HepG2 (cell line): ENCODE measurements at regions not wholly inside any gene's neighbourhood (a gene's known extent, or its start where the extent isn't known, plus 50 kb on each side); places are given as distances from the start of the nearest gene placed in this dataset.
"Not testable (repeated sequence)": the region's sequence is repeated elsewhere in the genome, so short reads cannot be mapped to it uniquely, and the experiment has no call there.

Experiments used
- ATAC-seq: fragments of 200-7000 bp; cut with Tn5 transposase; 3 replicates; pipeline ENCODE4 v1.9.1; 2020; ENCODE audit warnings: mild to moderate bottlenecking, moderate library complexity
- BruUV-seq: library from RNA; stranded (reverse); fragments of 400-500 nt; replicated peaks from 2 replicates; lab custom pipeline; 2021; lab: Mats Ljungman, UMichigan
- CTCF ChIA-PET: fragments of 300-600 bp; formaldehyde crosslinking; extraction: SDS; loops from one replicate; lab custom pipeline; 2021; ENCODE audit warnings: low total read pairs, inconsistent platforms, low intra/inter-chr PET ratio; lab: Yijun Ruan, JAX
- POLR2A ChIA-PET: fragments of 350-600 bp; sonication (Branson Sonifier 250); formaldehyde crosslinking; loops from one replicate; lab custom pipeline; 2020; ENCODE audit warnings: antibody characterized with exemption, inconsistent platforms; lab: Yijun Ruan, JAX
- DNase-seq: peaks from one replicate; pipeline ENCODE4 v3.0.0-alpha.2; 2015; ENCODE audit warnings: low spot score
- FAIRE-seq: peaks from 3 replicates; lab custom pipeline; 2011; peaks lifted over from hg19 to GRCh38; lab: Jason Lieb, UNC
- H2AFZ ChIP-seq: one replicate; pipeline ENCODE4 v1.6.1; 2011; ENCODE audit warnings: low read length, inconsistent platforms
- H3K27ac ChIP-seq: fragments of 300-600 bp; 3 replicates; pipeline ENCODE4 v1.8.0; 2011; ENCODE audit warnings: mixed run types, mild to moderate bottlenecking, mixed read lengths, low read length, inconsistent platforms; ENCODE audit not compliant: insufficient read depth; ENCODE audit errors: extremely low read length
- H3K27me3 ChIP-seq, 2 experiments: fragments of 200-600 bp in 1 of 2; 2 replicates in 1 of 2; 3 replicates in 1 of 2; pipeline versions ENCODE4 v1.6.0 to v1.8.0; 2011; ENCODE audit warnings: low read length in 2 of 2, mild to moderate bottlenecking in 2 of 2, moderate library complexity in 2 of 2, inconsistent platforms in 1 of 2; ENCODE audit not compliant: insufficient read depth in 2 of 2, control insufficient read depth in 1 of 2
- H3K36me3 ChIP-seq, 2 experiments: fragments of 200-600 bp in 1 of 2; replicated peaks in 1 of 2; 2 replicates in 1 of 2; 3 replicates in 1 of 2; pipeline versions ENCODE4 v1.5.1 to v1.8.0; 2011; ENCODE audit warnings: low read length in 2 of 2, inconsistent platforms in 1 of 2; ENCODE audit not compliant: insufficient read depth in 2 of 2, control insufficient read depth in 1 of 2
- H3K4me1 ChIP-seq: 2 replicates; pipeline ENCODE4 v1.5.1; 2012; ENCODE audit warnings: low read length, inconsistent platforms; ENCODE audit not compliant: insufficient read depth
- H3K4me2 ChIP-seq: 2 replicates; pipeline ENCODE4 v1.6.0; 2011; ENCODE audit warnings: low read depth, low read length, inconsistent platforms
- H3K4me3 ChIP-seq, 3 experiments: fragments of 200-600 bp in 1 of 3; sonication (generic), shearing (Covaris generic) in 1 of 3; replicated peaks in 1 of 3; 2 replicates each; pipeline ENCODE4 v1.5.1; 2011 to 2016; ENCODE audit warnings: low read length in 3 of 3, inconsistent platforms in 2 of 3, low read depth in 2 of 3, mild to moderate bottlenecking in 2 of 3, control low read depth in 1 of 3, mixed read lengths in 1 of 3; ENCODE audit not compliant: insufficient read depth in 1 of 3
- H3K79me2 ChIP-seq: one replicate; pipeline ENCODE4 v1.6.1; 2011; ENCODE audit warnings: low read length, inconsistent platforms; ENCODE audit not compliant: insufficient read depth
- H3K9ac ChIP-seq: 2 replicates; pipeline ENCODE4 v1.6.0; 2011; ENCODE audit warnings: mild to moderate bottlenecking, low read depth, low read length, inconsistent platforms; ENCODE audit not compliant: insufficient read depth
- H3K9me3 ChIP-seq: 2 replicates; pipeline ENCODE4 v1.5.1; 2012; ENCODE audit warnings: mild to moderate bottlenecking, low read length
- H4K20me1 ChIP-seq: 2 replicates; pipeline ENCODE4 v1.6.0; 2011; ENCODE audit warnings: inconsistent platforms, mild to moderate bottlenecking, low read length, moderate library complexity; ENCODE audit not compliant: insufficient read depth
- BRD4 ChIP-seq: sonication (generic); formaldehyde crosslinking; IDR thresholded peaks from 2 replicates; pipeline ENCODE4 v1.4.0; 2020; ENCODE audit warnings: missing genetic modification reagents
- IRX3 ChIP-seq: sonication (generic); formaldehyde crosslinking; IDR thresholded peaks from 2 replicates; pipeline ENCODE4 v1.8.1; 2023; ENCODE audit warnings: mild to moderate bottlenecking, low read depth, missing genetic modification reagents, borderline replicate concordance
- ZNF235 ChIP-seq: sonication (generic); formaldehyde crosslinking; IDR thresholded peaks from 2 replicates; pipeline ENCODE4 v1.8.1; 2023; ENCODE audit warnings: mild to moderate bottlenecking, missing genetic modification reagents, borderline replicate concordance
- WGBS: methylation state at CpG from one replicate; pipeline ENCODE4 v1.1.6; 2017; ENCODE audit warnings: low lambda C conversion rate; 5-methylcytosine and 5-hydroxymethylcytosine counted together
- in situ Hi-C: cut with HindIII; loops from 2 replicates; pipeline ENCODE4 v1.10.0; 2017; ENCODE audit warnings: low pct_unique_long_range_greater_than_20kb; ENCODE audit not compliant: extremely low pct_ligation_motif_present
- intact Hi-C: fragments of 100-400 bp; cut with micrococcal nuclease; formaldehyde crosslinking; loops from one replicate; pipeline ENCODE4 v1.10.0; 2022; ENCODE audit not compliant: unreplicated experiment
- TF ChIP-seq, protein P1 (sequence below): sonication (generic); formaldehyde crosslinking; IDR thresholded peaks from 2 replicates; pipeline ENCODE4 v1.5.1; 2020; ENCODE audit warnings: mild to moderate bottlenecking, moderate library complexity, missing genetic modification reagents

DNA sequence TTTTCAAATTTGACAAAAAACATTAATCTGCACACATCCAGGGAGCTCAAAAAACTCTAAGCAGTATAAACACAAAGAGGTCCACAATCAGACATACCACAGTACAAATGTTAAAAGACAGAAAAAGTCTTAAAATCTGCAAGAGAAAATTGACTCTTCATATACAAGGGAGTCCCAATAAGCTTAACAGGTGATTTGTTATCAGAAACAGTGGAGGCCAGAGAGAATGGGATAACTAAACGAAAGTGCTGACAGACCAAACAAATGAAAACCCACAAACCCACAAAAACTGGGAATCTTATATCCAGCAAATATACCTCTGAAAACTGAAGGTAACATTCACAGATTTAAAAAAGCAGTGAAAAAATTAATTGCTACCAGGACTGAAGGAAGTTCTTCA, 182.0 kb upstream of the PAQR3 start:
- no peaks in the 10 kb centered on the region for H3K79me2 ChIP-seq
- no peaks in the 10 kb centered on the region for H3K36me3 ChIP-seq
- TF ChIP-seq ZNF235 (CRISPR knock-in tag) (no peak), IRX3 (CRISPR knock-in tag) (no peak), BRD4 (CRISPR knock-in tag) (no peak)
- TF ChIP-seq, protein P1, sequence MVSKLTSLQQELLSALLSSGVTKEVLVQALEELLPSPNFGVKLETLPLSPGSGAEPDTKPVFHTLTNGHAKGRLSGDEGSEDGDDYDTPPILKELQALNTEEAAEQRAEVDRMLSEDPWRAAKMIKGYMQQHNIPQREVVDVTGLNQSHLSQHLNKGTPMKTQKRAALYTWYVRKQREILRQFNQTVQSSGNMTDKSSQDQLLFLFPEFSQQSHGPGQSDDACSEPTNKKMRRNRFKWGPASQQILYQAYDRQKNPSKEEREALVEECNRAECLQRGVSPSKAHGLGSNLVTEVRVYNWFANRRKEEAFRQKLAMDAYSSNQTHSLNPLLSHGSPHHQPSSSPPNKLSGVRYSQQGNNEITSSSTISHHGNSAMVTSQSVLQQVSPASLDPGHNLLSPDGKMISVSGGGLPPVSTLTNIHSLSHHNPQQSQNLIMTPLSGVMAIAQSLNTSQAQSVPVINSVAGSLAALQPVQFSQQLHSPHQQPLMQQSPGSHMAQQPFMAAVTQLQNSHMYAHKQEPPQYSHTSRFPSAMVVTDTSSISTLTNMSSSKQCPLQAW (CRISPR knock-in tag): no peak
- no peak overlapping the region for H3K27ac ChIP-seq
- H3K4me3 ChIP-seq: no peak overlapping the region
- no peak overlapping the region for H3K9ac ChIP-seq
- POLR2A ChIA-PET: no interaction called here
- no peak overlapping the region for H2AFZ ChIP-seq
- H3K4me2 ChIP-seq: no peak overlapping the region
- WGBS: 3% methylated on average over 1 of the region's 1 CpG
- FAIRE-seq: no peak
- intact Hi-C loops: no loop called here
- DNase-seq: no peak
- H3K4me1 ChIP-seq: no peaks in the 10 kb centered on the region
- no peaks in the 10 kb centered on the region for H3K27me3 ChIP-seq
- in situ Hi-C loops: no loop called here
- ATAC-seq: no peak
- peaks cover 15% of the 10 kb centered on the region for H3K9me3 ChIP-seq
- no peaks in the 10 kb centered on the region for H4K20me1 ChIP-seq
- CTCF ChIA-PET: no interaction called here
- BruUV-seq: no TSS peak

DNA sequence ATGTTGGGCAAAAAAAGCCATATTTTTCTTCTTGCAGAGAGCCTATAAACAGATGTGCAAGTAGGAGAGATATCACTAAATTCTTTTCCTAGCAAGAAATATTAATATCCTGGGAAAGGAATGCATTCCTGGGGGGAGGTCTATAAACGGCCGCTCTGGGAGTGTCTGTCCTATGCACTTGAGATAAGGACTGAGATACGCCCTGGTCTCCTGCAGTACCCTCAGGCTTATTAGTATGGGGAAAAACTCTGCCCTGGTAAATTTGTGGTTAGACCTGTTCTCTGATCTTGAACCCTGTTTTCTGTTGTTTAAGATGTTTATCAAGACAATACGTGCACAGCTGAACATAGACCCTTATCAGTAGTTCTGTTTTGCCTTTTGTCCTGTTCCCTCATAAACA, 177.8 kb upstream of the PAQR3 start:
- ATAC-seq, H3K4me2 ChIP-seq, intact Hi-C loops, H3K36me3 ChIP-seq, CTCF ChIA-PET, in situ Hi-C loops, DNase-seq, BruUV-seq, H3K27ac ChIP-seq, FAIRE-seq, H3K79me2 ChIP-seq, POLR2A ChIA-PET, H3K4me1 ChIP-seq, H4K20me1 ChIP-seq, H2AFZ ChIP-seq, H3K4me3 ChIP-seq, H3K27me3 ChIP-seq, H3K9ac ChIP-seq: not testable (repeated sequence)
- WGBS: 29% methylated on average over 4 of the region's 4 CpGs
- H3K9me3 ChIP-seq: peaks cover 15% of the 10 kb centered on the region
